ENCODE measurements at regions not wholly inside any gene's neighbourhood (a gene's known extent, or its start where the extent isn't known, plus 50 kb on each side); places are given as distances from the start of the nearest gene placed in this dataset.

GRCh38 chr2:53111406-53111805 lies 656.2 kb upstream of the CHAC2 start:
- H3K36me3 ChIP-seq, result no peaks in the 10 kb centered on the region
- 61 to 74% (median 63%) methylated on average over 3 of the region's 3 CpGs for WGBS, 3 donors
- H3K4me1 ChIP-seq (ENCODE audit: insufficient read depth), result no peaks in the 10 kb centered on the region
- no peaks in the 10 kb centered on the region for H3K27me3 ChIP-seq
- intact Hi-C loops (cut with DNase I), result no loop called here
- TF ChIP-seq POLR2A (IDR thresholded peaks at IDR 0.05) (no peak), CTCF (IDR thresholded peaks at IDR 0.05) (no peak), EP300 (IDR thresholded peaks at IDR 0.05) (no peak)
- no peak overlapping the region for H3K4me3 ChIP-seq
- no peaks in the 10 kb centered on the region for H3K9me3 ChIP-seq
- DNase-seq, result no peak
- H3K27ac ChIP-seq, result no peak overlapping the region

GRCh38 chr2:53111004-53111403 lies 656.6 kb upstream of the CHAC2 start:
- no peaks in the 10 kb centered on the region for H3K27me3 ChIP-seq
- intact Hi-C loops (cut with DNase I), result no loop called here
- H3K4me1 ChIP-seq (ENCODE audit: insufficient read depth), result no peaks in the 10 kb centered on the region
- WGBS, 3 donors, result 73 to 83% (median 83%) methylated on average over 1 of the region's 1 CpG
- H3K27ac ChIP-seq, result no peak overlapping the region
- H3K4me3 ChIP-seq, result no peak overlapping the region
- H3K9me3 ChIP-seq, result no peaks in the 10 kb centered on the region
- no peaks in the 10 kb centered on the region for H3K36me3 ChIP-seq
- TF ChIP-seq POLR2A (IDR thresholded peaks at IDR 0.05), result no peak
- no peak for TF ChIP-seq CTCF (IDR thresholded peaks at IDR 0.05)
- TF ChIP-seq EP300 (IDR thresholded peaks at IDR 0.05), result no peak
- no peak for DNase-seq

GRCh38 chr2:53108246-53108645 lies 659.4 kb upstream of the CHAC2 start:
- Histone ChIP-seq H3K27me3 (no peaks in the 10 kb centered on the region), H3K36me3 (no peaks in the 10 kb centered on the region), H3K4me1 (ENCODE audit: insufficient read depth) (no peaks in the 10 kb centered on the region), H3K27ac (no peak overlapping the region), H3K9me3 (no peaks in the 10 kb centered on the region), H3K4me3 (no peak overlapping the region)
- WGBS, 3 donors, result 84 to 88% (median 86%) methylated on average over 2 of the region's 2 CpGs
- DNase-seq, result no peak
- TF ChIP-seq POLR2A (IDR thresholded peaks at IDR 0.05) (no peak), CTCF (IDR thresholded peaks at IDR 0.05) (no peak), EP300 (IDR thresholded peaks at IDR 0.05) (no peak)
- intact Hi-C loops (cut with DNase I), result no loop called here

GRCh38 chr2:53104263-53104662 lies 663.3 kb upstream of the CHAC2 start:
- intact Hi-C loops (cut with DNase I), result no loop called here
- no peak overlapping the region for H3K4me3 ChIP-seq
- no peaks in the 10 kb centered on the region for H3K9me3 ChIP-seq
- no peak overlapping the region for H3K27ac ChIP-seq
- H3K36me3 ChIP-seq, result no peaks in the 10 kb centered on the region
- WGBS, 3 donors, result 86% methylated on average over 4 of the region's 4 CpGs
- TF ChIP-seq POLR2A (IDR thresholded peaks at IDR 0.05) (no peak), EP300 (IDR thresholded peaks at IDR 0.05) (no peak), CTCF (IDR thresholded peaks at IDR 0.05) (no peak)
- no peaks in the 10 kb centered on the region for H3K4me1 ChIP-seq (ENCODE audit: insufficient read depth)
- H3K27me3 ChIP-seq, result no peaks in the 10 kb centered on the region
- DNase-seq, result no peak

- DNase-seq, result no peak
- Histone ChIP-seq H3K27ac (no peak overlapping the region), H3K9me3 (no peaks in the 10 kb centered on the region), H3K36me3 (no peaks in the 10 kb centered on the region), H3K4me3 (no peak overlapping the region), H3K4me1 (ENCODE audit: insufficient read depth) (no peaks in the 10 kb centered on the region), H3K27me3 (no peaks in the 10 kb centered on the region)
- intact Hi-C loops (cut with DNase I), result no loop called here
- TF ChIP-seq POLR2A (IDR thresholded peaks at IDR 0.05) (no peak), EP300 (IDR thresholded peaks at IDR 0.05) (no peak), CTCF (IDR thresholded peaks at IDR 0.05) (no peak)
Measured at GRCh38 chr2:53103679-53104078, 663.9 kb upstream of the CHAC2 start.
